ENCODE measurements at regions not wholly inside any gene's neighbourhood (a gene's known extent, or its start where the extent isn't known, plus 50 kb on each side); places are given as distances from the start of the nearest gene placed in this dataset.

GRCh38 chr11:35088226-35088625, 50.7 kb upstream of the CD44 start:
- H3K4me3 Mint-ChIP-seq (ENCODE audit: unreplicated experiment): no peak overlapping the region
- TF ChIP-seq, protein P1, sequence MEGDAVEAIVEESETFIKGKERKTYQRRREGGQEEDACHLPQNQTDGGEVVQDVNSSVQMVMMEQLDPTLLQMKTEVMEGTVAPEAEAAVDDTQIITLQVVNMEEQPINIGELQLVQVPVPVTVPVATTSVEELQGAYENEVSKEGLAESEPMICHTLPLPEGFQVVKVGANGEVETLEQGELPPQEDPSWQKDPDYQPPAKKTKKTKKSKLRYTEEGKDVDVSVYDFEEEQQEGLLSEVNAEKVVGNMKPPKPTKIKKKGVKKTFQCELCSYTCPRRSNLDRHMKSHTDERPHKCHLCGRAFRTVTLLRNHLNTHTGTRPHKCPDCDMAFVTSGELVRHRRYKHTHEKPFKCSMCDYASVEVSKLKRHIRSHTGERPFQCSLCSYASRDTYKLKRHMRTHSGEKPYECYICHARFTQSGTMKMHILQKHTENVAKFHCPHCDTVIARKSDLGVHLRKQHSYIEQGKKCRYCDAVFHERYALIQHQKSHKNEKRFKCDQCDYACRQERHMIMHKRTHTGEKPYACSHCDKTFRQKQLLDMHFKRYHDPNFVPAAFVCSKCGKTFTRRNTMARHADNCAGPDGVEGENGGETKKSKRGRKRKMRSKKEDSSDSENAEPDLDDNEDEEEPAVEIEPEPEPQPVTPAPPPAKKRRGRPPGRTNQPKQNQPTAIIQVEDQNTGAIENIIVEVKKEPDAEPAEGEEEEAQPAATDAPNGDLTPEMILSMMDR (IDR thresholded peaks at IDR 0.05; ENCODE audit: partially characterized antibody, unreplicated experiment): no peak
- peaks cover 4% of the 10 kb centered on the region for H3K36me3 Mint-ChIP-seq (ENCODE audit: unreplicated experiment)
- H3K9me3 Mint-ChIP-seq (ENCODE audit: unreplicated experiment): peaks cover 2% of the 10 kb centered on the region
- no peaks in the 10 kb centered on the region for H3K27me3 Mint-ChIP-seq (ENCODE audit: unreplicated experiment)
- no peak for DNase-seq
- H3K4me1 Mint-ChIP-seq (ENCODE audit: low read depth, unreplicated experiment): no peaks in the 10 kb centered on the region
- H3K27ac Mint-ChIP-seq (ENCODE audit: unreplicated experiment): no peak overlapping the region

GRCh38 chr11:35088676-35089075, 50.3 kb upstream of the CD44 start:
- H3K9me3 Mint-ChIP-seq (ENCODE audit: unreplicated experiment): peaks cover 2% of the 10 kb centered on the region
- no peak overlapping the region for H3K4me3 Mint-ChIP-seq (ENCODE audit: unreplicated experiment)
- no peak overlapping the region for H3K27ac Mint-ChIP-seq (ENCODE audit: unreplicated experiment)
- no peak for DNase-seq
- H3K36me3 Mint-ChIP-seq (ENCODE audit: unreplicated experiment): peaks cover 4% of the 10 kb centered on the region
- no peaks in the 10 kb centered on the region for H3K27me3 Mint-ChIP-seq (ENCODE audit: unreplicated experiment)
- TF ChIP-seq, protein P1 (IDR thresholded peaks at IDR 0.05; ENCODE audit: partially characterized antibody, unreplicated experiment): no peak
- no peaks in the 10 kb centered on the region for H3K4me1 Mint-ChIP-seq (ENCODE audit: low read depth, unreplicated experiment)
